ENCODE measurements at regions not wholly inside any gene's neighbourhood (a gene's known extent, or its start where the extent isn't known, plus 50 kb on each side); places are given as distances from the start of the nearest gene placed in this dataset.
"Not testable (repeated sequence)": the region's sequence is repeated elsewhere in the genome, so short reads cannot be mapped to it uniquely, and the experiment has no call there.

GRCh38 chr14:86299994-86300393 is 770.0 kb downstream of the FLRT2 start:
- DNase-seq = no peak

GRCh38 chr14:86296173-86296572 is 766.2 kb downstream of the FLRT2 start:
- no peak for DNase-seq

GRCh38 chr14:86288336-86288735 is 758.4 kb downstream of the FLRT2 start:
- no peak for DNase-seq

GRCh38 chr14:86279405-86279804 is 749.5 kb downstream of the FLRT2 start:
- no peak for DNase-seq

GRCh38 chr14:86257973-86258372 is 728.0 kb downstream of the FLRT2 start:
- no peak for DNase-seq

GRCh38 chr14:86243158-86243557 is 713.2 kb downstream of the FLRT2 start:
- DNase-seq = no peak

- DNase-seq = no peak
These were observed 707.8 kb downstream of the FLRT2 start for GRCh38 chr14:86237733-86238132.

GRCh38 chr14:86221755-86222154 is 691.8 kb downstream of the FLRT2 start:
- DNase-seq = no peak

GRCh38 chr14:86221000-86221399 is 691.1 kb downstream of the FLRT2 start:
- DNase-seq = no peak

GRCh38 chr14:86217523-86217922 is 687.6 kb downstream of the FLRT2 start:
- no peak for DNase-seq

- DNase-seq = no peak
These were observed 673.9 kb downstream of the FLRT2 start for GRCh38 chr14:86203843-86204242.

GRCh38 chr14:86196471-86196870 is 666.5 kb downstream of the FLRT2 start:
- no peak for DNase-seq

GRCh38 chr14:86193756-86194155 is 663.8 kb downstream of the FLRT2 start:
- no peak for DNase-seq

- no peak for DNase-seq
These were observed 650.0 kb downstream of the FLRT2 start for GRCh38 chr14:86179980-86180379.

- DNase-seq = no peak
These were observed 638.4 kb downstream of the FLRT2 start for GRCh38 chr14:86168371-86168770.

- no peak for DNase-seq
These were observed 636.6 kb downstream of the FLRT2 start for GRCh38 chr14:86166541-86166940.

- DNase-seq = no peak
These were observed 623.5 kb downstream of the FLRT2 start for GRCh38 chr14:86153480-86153879.

GRCh38 chr14:86143248-86143647 is 613.3 kb downstream of the FLRT2 start:
- DNase-seq = no peak

GRCh38 chr14:86141966-86142365 is 612.0 kb downstream of the FLRT2 start:
- no peak for DNase-seq

GRCh38 chr14:86129426-86129825 is 599.5 kb downstream of the FLRT2 start:
- no peak for DNase-seq

GRCh38 chr14:86124328-86124727 is 594.4 kb downstream of the FLRT2 start:
- DNase-seq = no peak

- no peak for DNase-seq
These were observed 586.0 kb downstream of the FLRT2 start for GRCh38 chr14:86115972-86116371.

- DNase-seq = not testable (repeated sequence)
These were observed 580.9 kb downstream of the FLRT2 start for GRCh38 chr14:86110871-86111270.

GRCh38 chr14:86104691-86105265 is 574.8 kb downstream of the FLRT2 start:
- DNase-seq = no peak

- DNase-seq = no peak
These were observed 564.6 kb downstream of the FLRT2 start for GRCh38 chr14:86094512-86094911.

GRCh38 chr14:86091811-86092210 is 561.9 kb downstream of the FLRT2 start:
- no peak for DNase-seq
